ENCODE measurements at regions not wholly inside any gene's neighbourhood (a gene's known extent, or its start where the extent isn't known, plus 50 kb on each side); places are given as distances from the start of the nearest gene placed in this dataset.

DNA sequence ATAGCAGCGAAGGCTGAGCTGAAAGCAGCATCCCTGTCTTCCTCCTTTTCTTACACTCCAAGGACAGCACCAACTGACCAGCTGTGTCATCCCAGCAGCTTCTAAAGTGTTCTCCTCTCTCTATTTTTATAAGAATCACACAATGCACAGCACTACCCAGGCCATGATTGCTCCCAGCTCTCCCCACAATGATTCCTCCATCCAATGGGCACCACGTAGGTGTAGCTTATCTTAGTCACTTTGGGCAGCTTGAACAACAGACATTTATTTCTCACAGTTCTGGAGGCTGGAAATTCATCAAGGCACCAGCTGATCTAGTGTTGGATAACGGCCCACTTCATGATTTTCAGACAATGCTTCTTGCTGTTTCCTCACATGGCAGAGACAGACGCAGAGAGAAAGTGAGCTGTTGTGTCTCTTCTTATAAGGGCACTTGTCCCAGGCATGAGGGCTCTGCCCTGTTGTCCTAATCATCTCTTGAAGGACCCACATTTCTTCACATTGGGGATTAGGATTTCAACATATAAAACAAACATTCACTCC, 92.0 kb upstream of the CDC14C start:
- Histone ChIP-seq H3K27ac (ENCODE audit: control insufficient read depth, insufficient read depth) (no peak overlapping the region), H3K9me3 (replicated peaks; ENCODE audit: control insufficient read depth, insufficient read depth, low read length) (no peaks in the 10 kb centered on the region), H3K4me2 (ENCODE audit: control insufficient read depth, insufficient read depth) (no peak overlapping the region), H4K20me1 (ENCODE audit: control insufficient read depth, insufficient read depth) (no peaks in the 10 kb centered on the region), H3K9ac (ENCODE audit: control insufficient read depth, insufficient read depth, low read length) (no peak overlapping the region), H3K36me3 (ENCODE audit: control insufficient read depth in 2 of 2, insufficient read depth in 2 of 2, low read length in 1 of 2) (no peaks in the 10 kb centered on the region), H3K79me2 (ENCODE audit: control insufficient read depth, insufficient read depth, low read length) (no peaks in the 10 kb centered on the region), H3K27me3 (replicated peaks in 1 of 2; ENCODE audit: control insufficient read depth in 2 of 2, insufficient read depth in 2 of 2, low read length in 1 of 2) (no peaks in the 10 kb centered on the region; a peak in 1 of 4 replicates), H3K4me3 (no peak overlapping the region), H2AFZ (ENCODE audit: control insufficient read depth, low read depth, low read length) (no peak overlapping the region), H3K4me1 (ENCODE audit: control insufficient read depth, insufficient read depth, low read length) (no peaks in the 10 kb centered on the region)
- no peak for FAIRE-seq
- DNase-seq (ENCODE audit: low read depth, low spot score): no peak
- RAD21 ChIA-PET (ENCODE audit: unreplicated experiment): no interaction called here
- CTCF ChIA-PET: interaction anchor here (1.4 kb wide), 1 partner anchor 11 kb away, joined by 4 read pairs; no protein-coding TSS in a partner anchor
- SMC1A ChIA-PET (ENCODE audit: uncharacterized antibody, unreplicated experiment): no interaction called here
- 8% methylated on average over 4 of the region's 4 CpGs for WGBS (ENCODE audit: insufficient coverage, insufficient replicate concordance, low lambda C conversion rate, missing lambda C conversion rate)
- BruUV-seq (replicated peaks): no TSS peak
- ATAC-seq: no peak
- POLR2A ChIA-PET: no interaction called here
- TF ChIP-seq E2F8 (IDR thresholded peaks at IDR 0.05; ENCODE audit: low read depth, partially characterized antibody) (no peak), ETV6 (conservative IDR thresholded peaks at IDR 0.05 in 1 of 2, IDR thresholded peaks at IDR 0.05 in 1 of 2; ENCODE audit: borderline replicate concordance in 1 of 2, low read depth in 1 of 2) (no peak)
- TF ChIP-seq, protein P1, sequence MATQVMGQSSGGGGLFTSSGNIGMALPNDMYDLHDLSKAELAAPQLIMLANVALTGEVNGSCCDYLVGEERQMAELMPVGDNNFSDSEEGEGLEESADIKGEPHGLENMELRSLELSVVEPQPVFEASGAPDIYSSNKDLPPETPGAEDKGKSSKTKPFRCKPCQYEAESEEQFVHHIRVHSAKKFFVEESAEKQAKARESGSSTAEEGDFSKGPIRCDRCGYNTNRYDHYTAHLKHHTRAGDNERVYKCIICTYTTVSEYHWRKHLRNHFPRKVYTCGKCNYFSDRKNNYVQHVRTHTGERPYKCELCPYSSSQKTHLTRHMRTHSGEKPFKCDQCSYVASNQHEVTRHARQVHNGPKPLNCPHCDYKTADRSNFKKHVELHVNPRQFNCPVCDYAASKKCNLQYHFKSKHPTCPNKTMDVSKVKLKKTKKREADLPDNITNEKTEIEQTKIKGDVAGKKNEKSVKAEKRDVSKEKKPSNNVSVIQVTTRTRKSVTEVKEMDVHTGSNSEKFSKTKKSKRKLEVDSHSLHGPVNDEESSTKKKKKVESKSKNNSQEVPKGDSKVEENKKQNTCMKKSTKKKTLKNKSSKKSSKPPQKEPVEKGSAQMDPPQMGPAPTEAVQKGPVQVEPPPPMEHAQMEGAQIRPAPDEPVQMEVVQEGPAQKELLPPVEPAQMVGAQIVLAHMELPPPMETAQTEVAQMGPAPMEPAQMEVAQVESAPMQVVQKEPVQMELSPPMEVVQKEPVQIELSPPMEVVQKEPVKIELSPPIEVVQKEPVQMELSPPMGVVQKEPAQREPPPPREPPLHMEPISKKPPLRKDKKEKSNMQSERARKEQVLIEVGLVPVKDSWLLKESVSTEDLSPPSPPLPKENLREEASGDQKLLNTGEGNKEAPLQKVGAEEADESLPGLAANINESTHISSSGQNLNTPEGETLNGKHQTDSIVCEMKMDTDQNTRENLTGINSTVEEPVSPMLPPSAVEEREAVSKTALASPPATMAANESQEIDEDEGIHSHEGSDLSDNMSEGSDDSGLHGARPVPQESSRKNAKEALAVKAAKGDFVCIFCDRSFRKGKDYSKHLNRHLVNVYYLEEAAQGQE (IDR thresholded peaks at IDR 0.05; ENCODE audit: low read depth, low read length): no peak
- in situ Hi-C loops (cut with MboI): no loop called here
- intact Hi-C loops (cut with micrococcal nuclease; ENCODE audit: unreplicated experiment): no loop called here
